ENCODE measurements at regions not wholly inside any gene's neighbourhood (a gene's known extent, or its start where the extent isn't known, plus 50 kb on each side); places are given as distances from the start of the nearest gene placed in this dataset.

DNA sequence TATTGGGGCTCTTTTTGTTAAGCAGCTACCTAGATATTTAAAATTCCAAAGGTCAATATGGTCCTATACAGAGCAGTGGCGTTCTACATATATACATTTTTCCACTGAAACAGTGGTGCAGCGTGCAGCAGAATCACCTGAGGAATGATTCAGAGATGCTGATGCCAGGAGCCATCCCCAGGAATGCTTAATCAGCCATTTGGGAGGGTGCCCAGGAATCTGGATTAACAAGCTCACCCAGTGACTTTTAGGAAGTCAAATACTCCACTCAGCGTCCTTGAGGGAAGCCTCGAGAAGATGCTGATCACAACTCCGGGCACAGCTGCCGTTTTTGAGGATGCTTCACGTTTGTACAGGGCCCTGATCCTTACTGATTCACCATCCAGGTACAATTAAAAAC lies 82.6 kb upstream of the ARHGEF3 start:
- TF ChIP-seq, protein P1, sequence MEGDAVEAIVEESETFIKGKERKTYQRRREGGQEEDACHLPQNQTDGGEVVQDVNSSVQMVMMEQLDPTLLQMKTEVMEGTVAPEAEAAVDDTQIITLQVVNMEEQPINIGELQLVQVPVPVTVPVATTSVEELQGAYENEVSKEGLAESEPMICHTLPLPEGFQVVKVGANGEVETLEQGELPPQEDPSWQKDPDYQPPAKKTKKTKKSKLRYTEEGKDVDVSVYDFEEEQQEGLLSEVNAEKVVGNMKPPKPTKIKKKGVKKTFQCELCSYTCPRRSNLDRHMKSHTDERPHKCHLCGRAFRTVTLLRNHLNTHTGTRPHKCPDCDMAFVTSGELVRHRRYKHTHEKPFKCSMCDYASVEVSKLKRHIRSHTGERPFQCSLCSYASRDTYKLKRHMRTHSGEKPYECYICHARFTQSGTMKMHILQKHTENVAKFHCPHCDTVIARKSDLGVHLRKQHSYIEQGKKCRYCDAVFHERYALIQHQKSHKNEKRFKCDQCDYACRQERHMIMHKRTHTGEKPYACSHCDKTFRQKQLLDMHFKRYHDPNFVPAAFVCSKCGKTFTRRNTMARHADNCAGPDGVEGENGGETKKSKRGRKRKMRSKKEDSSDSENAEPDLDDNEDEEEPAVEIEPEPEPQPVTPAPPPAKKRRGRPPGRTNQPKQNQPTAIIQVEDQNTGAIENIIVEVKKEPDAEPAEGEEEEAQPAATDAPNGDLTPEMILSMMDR (IDR thresholded peaks at IDR 0.05): no peak
- TF ChIP-seq, protein P2, sequence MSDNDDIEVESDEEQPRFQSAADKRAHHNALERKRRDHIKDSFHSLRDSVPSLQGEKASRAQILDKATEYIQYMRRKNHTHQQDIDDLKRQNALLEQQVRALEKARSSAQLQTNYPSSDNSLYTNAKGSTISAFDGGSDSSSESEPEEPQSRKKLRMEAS (IDR thresholded peaks at IDR 0.05): no peak
- no peak for TF ChIP-seq MAZ (IDR thresholded peaks at IDR 0.05; ENCODE audit: borderline replicate concordance, low read depth, low read length)
